Stimulated activated CD4-positive, alpha-beta T cell treated with anti-CD3 and anti-CD28 coated beads, TNF-alpha, amount 100 ng/mL, for 24 hours (primary cell): ENCODE measurements at regions not wholly inside any gene's neighbourhood (a gene's known extent, or its start where the extent isn't known, plus 50 kb on each side); places are given as distances from the start of the nearest gene placed in this dataset.
"Not testable (repeated sequence)": the region's sequence is repeated elsewhere in the genome, so short reads cannot be mapped to it uniquely, and the experiment has no call there.

Experiments
- DNase-seq, 3 experiments: peaks; one replicate each; pipeline ENCODE4 v3.0.0-alpha.2; 2020; ENCODE audit warnings: low read depth in 3 of 3

DNA sequence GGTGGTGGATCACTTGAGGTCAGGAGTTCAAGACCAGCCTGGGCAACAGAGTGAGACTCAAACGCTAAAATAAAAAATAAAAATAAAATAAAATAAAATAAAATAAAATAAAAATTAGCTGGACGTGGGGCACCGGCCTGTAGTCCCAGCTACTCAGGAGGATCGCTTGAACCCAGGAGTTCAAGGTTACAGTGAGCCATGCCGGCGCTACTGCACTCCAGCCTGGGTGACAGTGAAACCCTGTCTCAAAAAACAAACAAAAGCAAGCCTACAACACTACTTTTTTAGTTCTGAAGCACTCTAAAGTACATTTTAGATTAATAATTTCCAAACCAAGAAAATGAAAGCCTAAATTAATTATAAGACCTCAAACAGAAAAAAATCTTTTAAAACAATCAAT is 56.2 kb upstream of the ZSCAN2 start:
- not testable (repeated sequence) for DNase-seq

DNA sequence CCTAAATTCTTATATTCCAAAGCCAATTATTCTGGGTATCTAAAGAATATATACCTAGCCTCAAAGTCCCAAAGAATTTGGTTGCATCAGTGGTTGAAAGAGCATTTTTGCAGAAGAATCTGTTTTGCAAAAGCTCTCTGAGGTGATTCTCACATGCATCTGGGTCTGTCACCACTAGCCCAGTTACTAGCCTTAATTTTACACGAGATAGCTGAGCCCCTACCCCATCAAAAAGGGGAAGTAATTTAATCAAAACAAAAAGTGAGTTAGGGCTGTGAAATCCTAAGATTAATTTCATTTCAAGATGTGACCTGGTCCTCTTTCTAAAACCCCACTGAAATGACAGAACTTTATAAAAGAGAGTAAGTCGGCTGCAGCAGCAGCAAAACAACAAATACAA is 53.7 kb upstream of the ZSCAN2 start:
- DNase-seq, result not testable (repeated sequence)

DNA sequence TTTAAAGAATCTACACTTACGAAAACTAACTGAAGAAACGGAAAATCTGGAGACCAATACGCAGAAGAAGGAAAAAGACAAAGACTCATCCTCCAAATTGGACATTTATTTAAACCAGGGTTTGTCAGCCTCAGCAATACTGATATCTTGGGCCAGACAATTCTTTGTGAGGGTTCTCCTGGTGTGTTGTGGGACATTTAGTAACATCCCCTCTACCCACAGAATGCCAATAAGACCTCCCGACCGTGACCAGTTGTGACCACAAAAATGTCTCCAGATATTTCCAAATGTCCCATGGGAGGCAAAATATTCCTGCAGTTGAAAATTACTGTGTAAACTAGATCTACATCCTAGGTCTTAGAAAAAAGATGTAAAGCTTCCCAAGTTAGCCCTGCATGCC is 50.3 kb upstream of the ZSCAN2 start:
- not testable (repeated sequence) for DNase-seq
